ENCODE measurements at regions not wholly inside any gene's neighbourhood (a gene's known extent, or its start where the extent isn't known, plus 50 kb on each side); places are given as distances from the start of the nearest gene placed in this dataset.

- Mint-ChIP-seq H3K27ac (no peak overlapping the region), H3K36me3 (no peaks in the 10 kb centered on the region), H3K4me3 (no peak overlapping the region), H3K4me1 (no peaks in the 10 kb centered on the region), H3K9me3 (peaks cover 0 to 2% (median 0%) of the 10 kb centered on the region in 7 donors), H3K27me3 (ENCODE audit: low read depth in 3 of 3) (peaks cover 0 to 7% (median 3%) of the 10 kb centered on the region in 3 donors)
- Histone ChIP-seq H3K36me3 (replicated peaks in 1 of 2; ENCODE audit: control insufficient read depth in 1 of 2, insufficient read depth in 2 of 2, low read length in 2 of 2) (no peaks in the 10 kb centered on the region), H3K27ac (ENCODE audit: low read depth in 1 of 2, low read length in 2 of 2) (no peak overlapping the region), H2AFZ (ENCODE audit: insufficient read depth, low read depth, low read length, poor library complexity, severe bottlenecking) (no peak overlapping the region), H3K79me2 (ENCODE audit: insufficient read depth, low read length) (no peaks in the 10 kb centered on the region), H3K9me3 (replicated peaks in 1 of 2; ENCODE audit: control insufficient read depth in 1 of 2, insufficient read depth in 1 of 2, low read length in 2 of 2) (no peaks in the 10 kb centered on the region), H3K4me3 (replicated peaks in 1 of 3; ENCODE audit: low read depth in 2 of 3, low read length in 3 of 3) (no peak overlapping the region), H3K4me1 (ENCODE audit: control insufficient read depth in 1 of 2, insufficient read depth in 2 of 2, low read length in 2 of 2) (no peaks in the 10 kb centered on the region), H3K4me2 (replicated peaks; ENCODE audit: extremely low read depth, low read length, poor library complexity, severe bottlenecking) (no peak overlapping the region), H3K9ac (ENCODE audit: insufficient read depth, low read length, poor library complexity, severe bottlenecking) (no peak overlapping the region), H3K27me3 (ENCODE audit: control insufficient read depth in 2 of 2, insufficient read depth in 2 of 2, low read length in 2 of 2) (peaks cover 0 to 2% of the 10 kb centered on the region in 2 donors), H4K20me1 (ENCODE audit: insufficient read depth, low read length) (no peaks in the 10 kb centered on the region)
- 89% methylated on average over 3 of the region's 6 CpGs for WGBS (ENCODE audit: insufficient coverage)
- no peak for TF ChIP-seq CTCF (IDR thresholded peaks at IDR 0.05)
- no peak for DNase-seq
- intact Hi-C loops (cut with micrococcal nuclease), result no loop called here
These were observed 208.6 kb downstream of the C1D start for GRCh38 chr2:67854103-67854743.

GRCh38 chr2:67854798-67855197 is 208.0 kb downstream of the C1D start:
- no peaks in the 10 kb centered on the region for H3K36me3 Mint-ChIP-seq
- H3K9ac ChIP-seq (ENCODE audit: insufficient read depth, low read length, poor library complexity, severe bottlenecking), result no peak overlapping the region
- intact Hi-C loops (cut with micrococcal nuclease), result no loop called here
- H3K27me3 Mint-ChIP-seq (ENCODE audit: low read depth in 3 of 3), result peaks cover 0 to 7% (median 3%) of the 10 kb centered on the region in 3 donors
- peaks cover 0 to 2% (median 0%) of the 10 kb centered on the region in 7 donors for H3K9me3 Mint-ChIP-seq
- no peaks in the 10 kb centered on the region for H3K79me2 ChIP-seq (ENCODE audit: insufficient read depth, low read length)
- no peak overlapping the region for H3K4me2 ChIP-seq (replicated peaks; ENCODE audit: extremely low read depth, low read length, poor library complexity, severe bottlenecking)
- H3K4me3 ChIP-seq (replicated peaks in 1 of 3; ENCODE audit: low read depth in 2 of 3, low read length in 3 of 3), result no peak overlapping the region
- no peak overlapping the region for H3K4me3 Mint-ChIP-seq
- H3K27ac Mint-ChIP-seq, result no peak overlapping the region
- H3K36me3 ChIP-seq (replicated peaks in 1 of 2; ENCODE audit: control insufficient read depth in 1 of 2, insufficient read depth in 2 of 2, low read length in 2 of 2), result no peaks in the 10 kb centered on the region
- DNase-seq, result no peak
- no peaks in the 10 kb centered on the region for H4K20me1 ChIP-seq (ENCODE audit: insufficient read depth, low read length)
- H3K9me3 ChIP-seq (replicated peaks in 1 of 2; ENCODE audit: control insufficient read depth in 1 of 2, insufficient read depth in 1 of 2, low read length in 2 of 2), result no peaks in the 10 kb centered on the region
- WGBS (ENCODE audit: insufficient coverage), result no CpG with 5 or more reads among the region's 1 CpG
- H3K27me3 ChIP-seq (ENCODE audit: control insufficient read depth in 2 of 2, insufficient read depth in 2 of 2, low read length in 2 of 2), result peaks cover 0 to 2% of the 10 kb centered on the region in 2 donors
- no peak for TF ChIP-seq CTCF (IDR thresholded peaks at IDR 0.05)
- H2AFZ ChIP-seq (ENCODE audit: insufficient read depth, low read depth, low read length, poor library complexity, severe bottlenecking), result no peak overlapping the region
- no peak overlapping the region for H3K27ac ChIP-seq (ENCODE audit: low read depth in 1 of 2, low read length in 2 of 2)
- no peaks in the 10 kb centered on the region for H3K4me1 ChIP-seq (ENCODE audit: control insufficient read depth in 1 of 2, insufficient read depth in 2 of 2, low read length in 2 of 2)
- H3K4me1 Mint-ChIP-seq, result no peaks in the 10 kb centered on the region
